Head of caudate nucleus (tissue), 42 donors: ENCODE measurements at regions not wholly inside any gene's neighbourhood (a gene's known extent, or its start where the extent isn't known, plus 50 kb on each side); places are given as distances from the start of the nearest gene placed in this dataset.
"Not testable (repeated sequence)": the region's sequence is repeated elsewhere in the genome, so short reads cannot be mapped to it uniquely, and the experiment has no call there.

Experiments used
- DNase-seq, 42 donors: peaks; one replicate each; pipeline versions ENCODE4 v3.0.0 to v3.0.0-alpha.2; 2020 to 2021; ENCODE audit warnings: mixed read lengths in 7 of 42
- intact Hi-C: fragments of 100-400 bp; cut with DNase I; formaldehyde crosslinking; loops from one replicate; pipeline ENCODE4 v1.15.0; 2022

GRCh38 chr1:229894532-229894931, 172.5 kb upstream of the GALNT2 start:
- no peak for DNase-seq
- intact Hi-C loops = no loop called here

- intact Hi-C loops = no loop called here
- DNase-seq = no peak
These were observed 171.4 kb upstream of the GALNT2 start for GRCh38 chr1:229895605-229896004.

DNA sequence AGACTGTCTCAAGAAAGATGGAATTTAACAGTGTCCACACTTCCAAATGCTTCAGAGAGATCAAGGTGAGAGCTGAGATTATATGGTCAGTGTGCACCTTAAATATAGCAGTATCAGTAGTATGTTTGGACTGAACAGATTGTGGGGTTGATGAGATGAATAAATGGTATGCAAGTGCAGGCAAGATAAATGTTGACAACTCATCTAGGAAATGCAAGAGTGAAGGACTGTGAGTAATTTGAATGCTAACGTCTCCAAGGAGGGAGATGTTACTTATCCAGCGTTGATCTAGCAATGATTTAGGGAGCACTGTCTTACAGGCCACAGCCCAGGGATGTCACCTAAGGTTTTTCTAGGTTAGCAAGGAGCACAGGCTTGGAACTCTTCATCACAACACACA, 170.7 kb upstream of the GALNT2 start:
- intact Hi-C loops = no loop called here
- DNase-seq = no peak

DNA sequence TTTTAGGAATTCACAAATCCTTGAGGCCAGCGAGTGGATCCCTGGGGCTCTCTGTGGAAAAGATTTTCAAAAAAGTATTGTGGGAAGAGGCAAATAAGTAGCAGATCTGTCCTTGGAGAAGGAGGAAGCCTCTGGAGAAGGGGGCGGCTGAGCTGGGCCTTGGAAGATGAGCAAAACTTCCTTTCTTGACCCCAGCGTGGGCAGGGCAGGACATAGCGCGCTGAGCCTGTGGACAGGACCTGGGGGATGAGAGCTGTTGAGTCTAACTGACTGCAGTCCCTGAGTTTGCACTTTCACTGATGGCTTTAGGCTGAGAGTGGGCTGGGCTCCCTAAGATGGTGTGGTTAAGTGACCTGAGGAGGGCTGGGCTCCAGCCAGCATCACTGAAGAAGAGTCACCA, 170.2 kb upstream of the GALNT2 start:
- DNase-seq = no peak
- intact Hi-C loops = no loop called here

DNA sequence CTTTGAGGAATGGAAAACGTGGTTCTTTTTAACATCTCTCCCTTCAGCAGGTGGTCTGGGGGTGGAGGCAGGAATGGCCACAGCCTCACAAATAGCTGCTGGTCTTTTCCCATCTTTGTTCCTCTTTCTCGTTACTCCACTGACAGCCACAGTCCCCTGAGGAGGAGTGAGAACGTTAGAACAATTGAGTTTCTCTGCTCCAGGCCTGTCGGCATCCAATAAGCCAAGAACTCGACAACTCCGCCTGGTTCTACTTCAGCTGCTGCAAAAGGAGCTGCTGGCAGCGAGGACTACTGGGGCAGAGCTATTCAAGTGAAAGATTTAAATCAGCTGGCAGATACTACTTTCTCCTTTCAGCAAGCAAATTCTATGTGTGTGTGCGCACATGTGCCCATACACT, 169.5 kb upstream of the GALNT2 start:
- DNase-seq = peak in 13 of 42 donors; percentile 11 to 54 (median 26)

DNA sequence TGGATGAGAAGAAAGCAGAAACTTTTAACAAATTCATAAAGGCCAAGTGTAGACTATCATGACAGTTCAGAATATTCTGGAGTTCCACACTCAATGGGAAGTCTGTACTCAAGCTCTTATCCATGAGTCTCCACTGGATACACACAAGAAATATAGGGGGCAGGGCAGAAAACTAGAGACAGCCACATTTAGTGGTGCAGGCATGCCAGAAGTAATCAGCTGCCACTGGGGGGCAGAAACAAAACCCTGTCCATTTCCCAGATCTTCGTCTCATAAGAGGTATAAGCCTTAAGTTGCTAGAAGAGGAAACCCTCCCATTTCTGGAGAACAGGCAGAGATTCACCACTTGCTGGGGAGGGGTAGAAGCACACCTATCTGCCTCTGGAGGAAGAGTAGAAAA, 166.8 kb upstream of the GALNT2 start:
- no peak for DNase-seq
- intact Hi-C loops = no loop called here

More for the DNA sequence above, 169.5 kb upstream of the GALNT2 start:
- intact Hi-C loops = no loop called here

- no peak for DNase-seq
- intact Hi-C loops = no loop called here
These were observed 161.9 kb upstream of the GALNT2 start for GRCh38 chr1:229905031-229905545.

DNA sequence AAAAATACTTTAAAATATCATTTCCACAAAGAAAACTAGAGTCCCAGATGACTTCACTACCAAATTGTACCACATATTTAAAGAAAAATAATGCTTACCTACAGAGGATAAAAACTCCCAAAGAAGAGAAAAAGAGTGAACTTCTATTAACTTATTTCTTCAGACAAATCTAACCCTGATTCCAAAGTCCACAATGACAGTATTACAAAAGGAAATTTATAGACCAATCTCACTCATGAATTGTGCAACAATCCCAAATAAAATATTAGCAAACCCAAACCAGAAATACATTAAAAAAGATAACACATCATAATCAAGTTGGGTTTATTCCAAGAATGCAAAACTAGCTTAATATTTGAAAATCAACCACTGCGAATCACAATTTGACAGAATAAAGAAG, 161.4 kb upstream of the GALNT2 start:
- no peak for DNase-seq
- intact Hi-C loops = no loop called here

DNA sequence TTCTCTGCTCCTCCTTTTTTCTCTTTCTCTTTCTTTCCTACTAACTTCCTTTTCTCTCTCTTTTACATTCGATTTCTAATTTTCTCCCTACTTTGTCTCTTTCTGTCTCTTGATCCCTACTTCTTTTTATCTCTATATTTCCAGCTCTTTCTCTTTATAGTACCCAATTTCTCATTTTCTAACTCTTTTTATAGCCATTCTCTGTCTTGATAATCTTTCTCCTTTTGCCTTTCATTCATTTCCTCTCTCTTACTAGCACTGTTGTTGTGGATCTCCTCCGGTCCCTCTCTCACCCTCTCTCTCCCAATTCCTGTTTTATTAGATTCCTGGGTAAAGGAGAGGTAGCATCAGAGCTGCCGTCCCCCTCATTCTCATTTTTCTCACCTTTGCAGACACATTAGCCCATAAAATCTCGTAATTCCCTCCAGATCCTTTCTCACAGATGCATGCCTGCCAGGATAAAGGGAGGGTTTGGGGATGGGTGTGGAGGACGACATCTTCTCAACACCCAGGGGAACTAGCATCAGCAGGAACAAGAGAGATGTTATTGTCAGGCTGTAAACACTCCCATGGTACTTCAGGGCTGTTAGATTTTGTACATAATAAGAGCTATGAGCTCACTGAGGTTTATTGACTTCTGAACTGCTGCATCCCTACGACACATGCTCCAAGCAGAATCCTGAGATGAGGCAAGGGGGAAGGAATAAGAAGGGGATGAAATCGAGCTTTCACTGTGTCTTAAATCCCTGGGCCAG, 159.0 kb upstream of the GALNT2 start:
- intact Hi-C loops = no loop called here

DNA sequence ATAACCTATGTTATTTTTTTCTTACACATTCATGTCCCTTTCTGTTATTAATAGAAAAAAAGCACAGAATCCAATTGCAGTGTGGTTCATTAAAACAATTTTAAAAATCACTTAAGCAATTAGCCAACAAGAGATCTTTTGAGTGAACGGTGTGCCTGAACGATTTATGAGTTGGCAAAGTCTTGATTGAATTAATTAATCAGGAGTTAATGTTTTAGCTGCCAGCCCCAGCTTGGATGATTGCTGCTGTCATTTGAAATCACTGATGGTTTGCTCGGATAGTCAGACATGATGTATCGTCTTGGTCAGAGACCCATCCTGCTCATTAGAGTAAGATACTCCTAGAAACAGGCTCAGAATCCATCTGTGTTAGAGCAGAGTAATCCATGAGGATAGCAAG, 158.3 kb upstream of the GALNT2 start:
- DNase-seq = no peak
- intact Hi-C loops = no loop called here

More for the DNA sequence above, 159.0 kb upstream of the GALNT2 start:
- no peak for DNase-seq

- no peak for DNase-seq
- intact Hi-C loops = no loop called here
These were observed 153.5 kb upstream of the GALNT2 start for GRCh38 chr1:229913489-229913888.

GRCh38 chr1:229919488-229919887, 147.6 kb upstream of the GALNT2 start:
- DNase-seq, intact Hi-C loops: not testable (repeated sequence)

GRCh38 chr1:229920683-229921082, 146.4 kb upstream of the GALNT2 start:
- no peak for DNase-seq
- intact Hi-C loops = no loop called here

DNA sequence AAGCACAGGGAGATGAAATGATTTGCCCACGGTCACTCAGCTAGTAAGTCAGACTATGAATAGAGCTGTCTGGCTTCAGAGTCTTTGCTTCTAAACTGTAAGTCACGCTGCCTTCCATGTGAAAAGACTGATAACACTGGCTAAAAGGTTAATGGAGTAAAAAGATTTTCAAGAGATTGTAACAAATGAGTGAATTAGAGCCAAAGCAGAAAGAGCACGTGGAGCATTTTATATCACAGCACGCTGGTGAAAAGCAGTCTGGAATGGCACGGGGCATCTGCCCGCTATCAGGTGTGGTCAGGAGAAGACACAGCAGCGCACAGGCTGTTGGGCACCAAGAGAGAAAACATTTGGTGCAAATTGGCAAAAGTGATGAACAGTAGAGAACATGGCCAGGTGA, 144.8 kb upstream of the GALNT2 start:
- intact Hi-C loops = no loop called here
- no peak for DNase-seq

GRCh38 chr1:229924639-229925038, 142.4 kb upstream of the GALNT2 start:
- DNase-seq = no peak
- intact Hi-C loops = no loop called here

DNA sequence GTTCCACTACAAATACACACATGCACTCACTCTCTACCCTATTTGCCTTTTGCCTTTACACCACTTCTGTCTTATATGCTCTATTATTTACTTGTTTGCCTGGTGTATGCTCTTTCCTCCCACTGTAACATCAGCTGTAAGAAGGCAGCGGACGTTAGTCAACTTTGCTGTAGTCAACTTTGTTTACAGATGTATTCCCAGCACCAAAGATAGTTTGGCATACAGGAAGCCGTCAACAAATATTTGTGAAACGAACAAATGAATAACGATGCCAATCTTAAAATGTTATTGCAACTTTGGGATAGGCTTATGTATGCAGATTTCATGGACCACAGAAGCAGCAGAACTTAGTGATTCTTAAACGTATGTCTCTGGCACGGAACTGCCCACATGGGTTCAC, 138.3 kb upstream of the GALNT2 start:
- intact Hi-C loops = no loop called here
- no peak for DNase-seq

DNA sequence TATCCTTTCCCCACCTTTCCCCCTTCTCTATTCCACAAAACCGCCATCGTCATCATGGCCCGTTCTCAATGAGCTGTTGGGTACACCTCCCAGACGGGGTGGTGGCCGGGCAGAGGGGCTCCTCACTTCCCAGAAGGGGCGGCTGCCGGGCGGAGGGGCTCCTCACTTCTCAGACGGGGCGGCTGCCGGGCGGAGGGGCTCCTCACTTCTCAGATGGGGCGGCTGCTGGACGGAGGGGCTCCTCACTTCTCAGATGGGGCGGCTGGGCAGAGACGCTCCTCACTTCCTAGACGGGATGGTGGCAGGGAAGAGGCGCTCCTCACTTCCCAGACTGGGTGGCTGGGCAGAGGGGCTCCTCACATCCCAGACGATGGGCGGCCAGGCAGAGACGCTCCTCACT, 135.3 kb upstream of the GALNT2 start:
- intact Hi-C loops, DNase-seq: not testable (repeated sequence)

- intact Hi-C loops, DNase-seq: not testable (repeated sequence)
These were observed 131.9 kb upstream of the GALNT2 start for GRCh38 chr1:229935157-229935556.

DNA sequence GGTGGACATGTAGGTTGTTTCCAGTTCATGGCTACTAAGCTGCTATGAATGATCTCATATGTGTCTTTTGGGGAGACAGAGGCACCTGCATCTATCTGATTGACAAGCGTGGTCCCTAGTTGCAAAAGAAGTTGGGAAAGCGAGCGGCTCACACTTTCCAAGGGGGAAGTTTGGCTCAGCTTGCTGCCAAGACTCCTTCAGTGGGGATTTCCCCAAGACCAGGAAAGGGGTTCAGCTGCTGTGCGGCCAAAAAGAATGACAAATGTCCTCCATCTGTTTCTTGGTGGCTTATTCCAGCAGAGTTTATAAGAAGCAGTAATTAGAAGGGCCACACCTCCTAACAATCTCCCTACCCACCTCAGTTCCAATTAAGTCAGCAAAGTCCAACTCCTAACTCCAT, 128.5 kb upstream of the GALNT2 start:
- no peak for DNase-seq
- intact Hi-C loops = no loop called here

- DNase-seq = no peak
These were observed 126.4 kb upstream of the GALNT2 start for GRCh38 chr1:229940684-229941083.

GRCh38 chr1:229941160-229941559, 125.9 kb upstream of the GALNT2 start:
- intact Hi-C loops = no loop called here
- DNase-seq = no peak

More at GRCh38 chr1:229940684-229941083, 126.4 kb upstream of the GALNT2 start:
- intact Hi-C loops = no loop called here
